Upper lobe of left lung (tissue), 4 donors: ENCODE measurements at regions not wholly inside any gene's neighbourhood (a gene's known extent, or its start where the extent isn't known, plus 50 kb on each side); places are given as distances from the start of the nearest gene placed in this dataset.

Experiments used
- CTCF ChIP-seq, 6 experiments: fragments of 450-650 bp in 4 of 6; fragments of 200-600 bp in 2 of 6; sonication (generic) in 2 of 6; IDR thresholded peaks; one replicate each; pipeline ENCODE4 v1.5.1; 2016 to 2019; ENCODE audit warnings: antibody characterized with exemption in 6 of 6
- EP300 ChIP-seq, 4 donors: sonication (generic); formaldehyde crosslinking; IDR thresholded peaks; one replicate each; pipeline ENCODE4 v1.5.1; 2017; ENCODE audit warnings: antibody characterized with exemption in 4 of 4, control low read depth in 2 of 4
- POLR2A ChIP-seq, 4 donors: fragments of 450-650 bp; IDR thresholded peaks; one replicate each; pipeline ENCODE4 v1.5.1; 2016 to 2017; ENCODE audit warnings: antibody characterized with exemption in 4 of 4, mild to moderate bottlenecking in 2 of 4
- POLR2AphosphoS5 ChIP-seq, 2 donors: sonication (generic); formaldehyde crosslinking; IDR thresholded peaks; one replicate each; pipeline ENCODE4 v1.5.1; 2017; ENCODE audit warnings: antibody characterized with exemption in 2 of 2

GRCh38 chr9:107430071-107430470, 59.5 kb downstream of the KLF4 start:
- TF ChIP-seq CTCF (IDR thresholded peaks at IDR 0.05) (no peak), POLR2A (IDR thresholded peaks at IDR 0.05) (no peak), EP300 (IDR thresholded peaks at IDR 0.05) (no peak), POLR2AphosphoS5 (IDR thresholded peaks at IDR 0.05) (no peak)
